ENCODE measurements at regions not wholly inside any gene's neighbourhood (a gene's known extent, or its start where the extent isn't known, plus 50 kb on each side); places are given as distances from the start of the nearest gene placed in this dataset.

GRCh38 chr15:70426096-70426821, 328.5 kb upstream of the TLE3 start:
- Histone ChIP-seq H3K4me2 (ENCODE audit: low read depth, low read length) (no peak overlapping the region; the same call in 1 of the 2 replicates), H3K79me1 (ENCODE audit: low read depth in 1 of 2, low read length in 2 of 2) (no peaks in the 10 kb centered on the region), H2BK20ac (ENCODE audit: low read depth, low read length) (no peak overlapping the region), H3K14ac (replicated peaks; ENCODE audit: low read depth, low read length) (no peak overlapping the region), H2AK5ac (ENCODE audit: low read depth, low read length) (no peak overlapping the region), H3K9me1 (ENCODE audit: insufficient read depth, low read length) (no peaks in the 10 kb centered on the region), H3K27me3 (ENCODE audit: control insufficient read depth, insufficient read depth, low read length) (peaks cover 38% of the 10 kb centered on the region), H2AFZ (replicated peaks; ENCODE audit: low read length, poor library complexity) (no peak overlapping the region), H3K27ac (ENCODE audit: insufficient read depth, low read length) (no peak overlapping the region), H2AK9ac (replicated peaks; ENCODE audit: low read depth, low read length, poor library complexity) (no peak overlapping the region), H2BK120ac (ENCODE audit: low read depth, low read length) (no peak overlapping the region), H3K9ac (ENCODE audit: low read depth, low read length) (no peak overlapping the region), H4K8ac (ENCODE audit: low read depth in 2 of 2, low read length in 2 of 2) (no peak overlapping the region), H2BK5ac (ENCODE audit: low read depth, low read length, poor library complexity, severe bottlenecking) (no peak overlapping the region), H3K4ac (ENCODE audit: low read depth, low read length) (no peak overlapping the region), H3K36me3 (ENCODE audit: control insufficient read depth, insufficient read depth, low read length) (no peaks in the 10 kb centered on the region), H3K18ac (ENCODE audit: low read depth, low read length) (no peak overlapping the region), H4K5ac (ENCODE audit: low read depth, low read length) (no peak overlapping the region), H3K56ac (ENCODE audit: extremely low read depth, insufficient read depth, low read length) (no peak overlapping the region), H4K20me1 (ENCODE audit: insufficient read depth, low read length) (no peaks in the 10 kb centered on the region; the same call in 1 of the 2 replicates), H2BK15ac (ENCODE audit: low read depth, low read length) (no peak overlapping the region), H4K91ac (ENCODE audit: insufficient read depth, low read depth, low read length) (no peak overlapping the region), H3K9me3 (ENCODE audit: control insufficient read depth, insufficient read depth, low read length) (peaks cover 5% of the 10 kb centered on the region), H3K23ac (ENCODE audit: low read depth, low read length) (no peak overlapping the region), H3K4me1 (ENCODE audit: control insufficient read depth, insufficient read depth, low read length) (peaks cover 12% of the 10 kb centered on the region), H3K4me3 (ENCODE audit: insufficient read depth, low read depth, low read length) (no peak overlapping the region)
- dilution Hi-C loops (cut with HindIII; ENCODE audit: low sequenced_read_pairs, unreplicated experiment) = no loop called here
- intact Hi-C loops (cut with micrococcal nuclease) = no loop called here
- in situ Hi-C loops (cut with MboI; ENCODE audit: low sequenced_read_pairs) = no loop called here
- no peak for TF ChIP-seq CTCF (conservative IDR thresholded peaks at IDR 0.05; ENCODE audit: low read depth, low read length)
- TF ChIP-seq FOS (IDR thresholded peaks at IDR 0.05; ENCODE audit: low read depth, low read length) = 0 out of 2 replicates have a peak, but pooled peaks have one; percentile 36
- no TSS peak for BruUV-seq (replicated peaks)
- ATAC-seq (ENCODE audit: low read depth) (peak; percentile 76), DNase-seq (peak; percentile 40)
- ChIA-PET POLR2A (ENCODE audit: unreplicated experiment) (no interaction called here), CTCF (interaction anchor here (0.6 kb wide), 2 partner anchors 22 to 576 kb away, joined by 3 to 4 read pairs; no protein-coding TSS in a partner anchor)
- WGBS, 2 experiments (ENCODE audit: extremely low coverage in 2 of 2, insufficient read length in 1 of 2) = 17% methylated on average over 3 of the region's 17 CpGs; no CpG with 5 or more reads in 1 of the 2 experiments
